ENCODE measurements at regions not wholly inside any gene's neighbourhood (a gene's known extent, or its start where the extent isn't known, plus 50 kb on each side); places are given as distances from the start of the nearest gene placed in this dataset.
"Not testable (repeated sequence)": the region's sequence is repeated elsewhere in the genome, so short reads cannot be mapped to it uniquely, and the experiment has no call there.

GRCh38 chr6:169092375-169092774, 161.3 kb downstream of the THBS2 start:
- Histone ChIP-seq H3K4me1 (ENCODE audit: control insufficient read depth, insufficient read depth, low read length) (no peaks in the 10 kb centered on the region), H3K36me3 (ENCODE audit: control insufficient read depth, insufficient read depth, low read length) (no peaks in the 10 kb centered on the region), H3K9ac (ENCODE audit: extremely low read depth, low read length, poor library complexity, severe bottlenecking) (no peak overlapping the region), H3K27me3 (ENCODE audit: control insufficient read depth, insufficient read depth, low read length, poor library complexity, severe bottlenecking) (no peaks in the 10 kb centered on the region), H3K27ac (ENCODE audit: low read depth, low read length) (no peak overlapping the region), H3K9me3 (ENCODE audit: control insufficient read depth, low read length) (peaks cover 44% of the 10 kb centered on the region), H3K4me3 (ENCODE audit: low read length) (no peak overlapping the region)
- no peak overlapping the region for H3K27ac Mint-ChIP-seq
- TF ChIP-seq CTCF (conservative IDR thresholded peaks at IDR 0.05), result no peak
- no peak overlapping the region for H3K4me3 Mint-ChIP-seq
- no peaks in the 10 kb centered on the region for H3K4me1 Mint-ChIP-seq
- no peaks in the 10 kb centered on the region for H3K27me3 Mint-ChIP-seq (ENCODE audit: insufficient read depth)
- no peak for DNase-seq
- H3K36me3 Mint-ChIP-seq (ENCODE audit: low read depth), result peaks cover 12% of the 10 kb centered on the region
- 82 to 85% methylated on average over 2 to 3 of the region's 3 CpGs for WGBS, 2 experiments (ENCODE audit: insufficient coverage in 1 of 2, insufficient read length in 1 of 2)
- peaks cover 56% of the 10 kb centered on the region for H3K9me3 Mint-ChIP-seq

- H3K27me3 Mint-ChIP-seq (ENCODE audit: insufficient read depth); H3K4me1 Mint-ChIP-seq; H3K9ac ChIP-seq (ENCODE audit: extremely low read depth, low read length, poor library complexity, severe bottlenecking); H3K27ac Mint-ChIP-seq; H3K4me1 ChIP-seq (ENCODE audit: control insufficient read depth, insufficient read depth, low read length); H3K4me3 Mint-ChIP-seq; H3K36me3 ChIP-seq (ENCODE audit: control insufficient read depth, insufficient read depth, low read length); DNase-seq; H3K27me3 ChIP-seq (ENCODE audit: control insufficient read depth, insufficient read depth, low read length, poor library complexity, severe bottlenecking); H3K27ac ChIP-seq (ENCODE audit: low read depth, low read length): not testable (repeated sequence)
- H3K9me3 Mint-ChIP-seq, result peaks cover 60% of the 10 kb centered on the region
- peaks cover 12% of the 10 kb centered on the region for H3K36me3 Mint-ChIP-seq (ENCODE audit: low read depth)
- H3K4me3 ChIP-seq (ENCODE audit: low read length), result peak overlapping the region; percentile 45
- WGBS, 2 experiments (ENCODE audit: insufficient coverage in 1 of 2, insufficient read length in 1 of 2), result 79 to 84% methylated on average over 2 of the region's 2 CpGs
- peaks cover 44% of the 10 kb centered on the region for H3K9me3 ChIP-seq (ENCODE audit: control insufficient read depth, low read length)
Measured at GRCh38 chr6:169090514-169091127, 163.0 kb downstream of the THBS2 start.

- Histone ChIP-seq H3K27ac (ENCODE audit: low read depth, low read length) (no peak overlapping the region), H3K9me3 (ENCODE audit: control insufficient read depth, low read length) (peaks cover 44% of the 10 kb centered on the region), H3K36me3 (ENCODE audit: control insufficient read depth, insufficient read depth, low read length) (no peaks in the 10 kb centered on the region), H3K9ac (ENCODE audit: extremely low read depth, low read length, poor library complexity, severe bottlenecking) (no peak overlapping the region), H3K4me3 (ENCODE audit: low read length) (no peak overlapping the region), H3K27me3 (ENCODE audit: control insufficient read depth, insufficient read depth, low read length, poor library complexity, severe bottlenecking) (no peaks in the 10 kb centered on the region), H3K4me1 (ENCODE audit: control insufficient read depth, insufficient read depth, low read length) (no peaks in the 10 kb centered on the region)
- Mint-ChIP-seq H3K4me1 (no peaks in the 10 kb centered on the region), H3K27me3 (ENCODE audit: insufficient read depth) (no peaks in the 10 kb centered on the region), H3K4me3 (no peak overlapping the region), H3K9me3 (peaks cover 57% of the 10 kb centered on the region), H3K36me3 (ENCODE audit: low read depth) (peaks cover 12% of the 10 kb centered on the region), H3K27ac (no peak overlapping the region)
- TF ChIP-seq CTCF (conservative IDR thresholded peaks at IDR 0.05), result no peak
- WGBS, 2 experiments (ENCODE audit: insufficient coverage in 1 of 2, insufficient read length in 1 of 2), result 80 to 90% methylated on average over 1 to 2 of the region's 2 CpGs
- no peak for DNase-seq
Measured at GRCh38 chr6:169088762-169089161, 164.9 kb downstream of the THBS2 start.

All from endodermal cell (in vitro differentiated cells).